Coronary artery (tissue), 2 donors: ENCODE measurements at regions not wholly inside any gene's neighbourhood (a gene's known extent, or its start where the extent isn't known, plus 50 kb on each side); places are given as distances from the start of the nearest gene placed in this dataset.

Source experiments
- DNase-seq: peaks from one replicate; pipeline ENCODE4 v3.0.0-alpha.2; 2017; ENCODE audit warnings: low spot score
- H3K27ac ChIP-seq, 2 donors: fragments of 200-600 bp; sonication (generic); one replicate each; pipeline ENCODE4 v1.5.1; 2016 to 2019
- H3K4me3 ChIP-seq: fragments of 200-600 bp; sonication (generic); 2 replicates; pipeline ENCODE4 v1.5.1; 2016; ENCODE audit warnings: mild to moderate bottlenecking, moderate library complexity
- CTCF ChIP-seq: fragments of 200-600 bp; sonication (generic); IDR thresholded peaks from one replicate; pipeline ENCODE4 v1.5.1; 2019; ENCODE audit warnings: antibody characterized with exemption

- DNase-seq = no peak
- Histone ChIP-seq H3K27ac (no peak overlapping the region), H3K4me3 (no peak overlapping the region)
- no peak for TF ChIP-seq CTCF
These were observed 308.9 kb upstream of the POU3F3 start for GRCh38 chr2:104545055-104545454.

GRCh38 chr2:104546537-104546936 is 307.4 kb upstream of the POU3F3 start:
- DNase-seq = no peak
- Histone ChIP-seq H3K27ac (no peak overlapping the region), H3K4me3 (no peak overlapping the region)
- TF ChIP-seq CTCF = no peak

DNA sequence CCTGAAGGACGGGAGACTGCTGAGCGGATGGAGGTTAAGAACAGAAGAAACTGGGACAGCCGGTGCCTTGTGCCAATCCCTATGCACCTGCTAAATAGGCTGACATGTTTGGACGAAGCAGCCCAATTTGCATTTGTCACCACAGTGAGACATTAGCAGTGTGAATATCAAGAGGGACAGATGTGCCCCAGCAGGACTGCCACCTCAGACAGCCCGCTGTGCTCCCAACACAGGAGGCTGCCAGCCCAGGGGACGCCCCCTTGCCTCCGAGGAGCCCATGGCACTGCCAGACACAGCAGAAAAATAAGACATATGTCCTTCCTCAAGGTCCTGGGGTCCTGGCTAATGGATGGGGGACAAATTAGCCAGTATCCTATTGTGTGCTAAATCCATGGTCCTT is 306.7 kb upstream of the POU3F3 start:
- Histone ChIP-seq H3K4me3 (no peak overlapping the region), H3K27ac (no peak overlapping the region)
- no peak for DNase-seq
- TF ChIP-seq CTCF = no peak

DNA sequence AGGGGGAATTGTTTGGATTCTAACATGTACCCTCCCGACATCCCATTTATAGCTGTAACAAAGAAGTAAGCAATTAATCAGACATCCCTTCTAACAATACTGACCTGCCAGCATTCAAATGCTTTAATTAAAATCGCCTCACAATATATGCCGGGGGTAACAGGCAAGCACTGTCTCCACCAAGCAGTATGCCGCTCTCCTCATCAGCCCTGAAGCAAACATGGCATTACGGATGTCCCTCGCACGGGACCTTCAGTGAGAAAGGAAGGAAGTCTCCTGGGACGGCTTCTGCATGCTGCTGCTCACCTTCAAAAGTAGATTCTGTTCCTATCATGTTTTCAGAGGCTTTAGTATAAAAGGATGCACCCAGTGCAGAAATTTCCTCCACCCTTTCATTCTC is 292.7 kb upstream of the POU3F3 start:
- no peak for DNase-seq
- Histone ChIP-seq H3K4me3 (no peak overlapping the region), H3K27ac (no peak overlapping the region)
- no peak for TF ChIP-seq CTCF

DNA sequence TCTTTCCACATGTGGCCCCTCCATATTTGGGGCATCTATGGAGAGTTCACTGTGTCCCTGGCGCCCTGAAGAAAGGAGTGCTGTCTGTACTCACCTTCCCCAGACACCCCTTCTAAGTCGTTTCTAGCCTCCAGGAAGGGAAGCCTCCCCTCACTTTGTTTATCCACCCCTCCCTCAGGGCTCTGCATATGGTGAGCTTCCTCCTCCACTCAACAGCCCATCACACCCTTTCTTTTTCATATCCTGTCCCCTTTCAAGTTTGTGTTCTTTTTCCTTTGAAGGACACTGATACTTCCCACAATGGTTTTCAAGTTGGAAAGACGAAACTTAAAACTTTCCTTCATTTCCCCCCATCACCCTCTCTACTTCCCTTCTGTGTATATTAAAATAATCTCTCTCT is 291.4 kb upstream of the POU3F3 start:
- no peak for DNase-seq
- Histone ChIP-seq H3K4me3 (no peak overlapping the region), H3K27ac (no peak overlapping the region)
- TF ChIP-seq CTCF = no peak

DNA sequence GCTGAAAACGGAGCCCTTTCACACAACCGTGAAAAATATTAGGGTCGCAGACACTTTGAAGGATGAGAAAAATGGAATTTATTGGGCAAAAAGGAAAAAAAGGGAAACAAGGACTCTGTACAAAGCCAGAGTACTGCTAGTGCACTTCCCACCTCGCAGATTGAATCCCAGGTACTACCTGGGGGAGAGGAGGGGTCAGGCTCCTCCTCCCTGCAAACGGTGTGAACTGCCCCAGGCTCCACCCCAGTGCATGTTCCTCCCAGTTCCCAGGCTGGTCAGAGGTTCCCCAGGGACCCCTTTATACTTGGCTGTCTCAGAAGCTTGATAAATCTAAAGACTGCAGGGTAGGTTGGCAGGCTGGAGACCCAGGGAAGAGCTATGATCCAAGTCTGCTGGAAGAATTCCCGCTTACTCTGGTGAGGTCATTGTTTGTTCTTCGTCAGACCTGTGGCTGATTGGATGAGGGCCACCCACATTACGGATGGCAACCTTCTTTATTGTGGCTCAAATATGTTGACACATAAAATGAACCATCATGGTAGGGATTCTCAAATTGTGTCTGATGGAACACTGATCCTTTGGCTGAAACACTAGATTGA is 290.4 kb upstream of the POU3F3 start:
- no peak overlapping the region for H3K27ac ChIP-seq
- no peak overlapping the region for H3K4me3 ChIP-seq
- no peak for TF ChIP-seq CTCF
- no peak for DNase-seq

DNA sequence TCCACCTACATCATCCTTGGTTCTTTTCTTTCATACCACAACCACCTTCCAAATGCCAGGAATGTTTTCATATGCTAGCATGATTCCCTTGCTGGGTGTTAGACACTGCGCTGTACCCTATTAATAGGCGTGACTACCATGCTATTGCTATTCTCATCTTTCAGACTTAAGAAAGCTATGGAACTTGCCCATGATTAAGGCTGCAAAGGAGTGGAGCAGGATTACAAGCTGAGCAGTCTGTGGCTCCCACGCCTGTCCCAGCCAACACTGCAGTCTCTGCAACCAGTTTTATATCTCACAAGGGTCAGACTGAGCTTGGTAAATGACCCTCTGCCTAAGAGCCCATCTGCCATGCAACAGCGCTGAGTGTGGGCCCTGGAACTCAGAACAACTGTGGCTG is 285.7 kb upstream of the POU3F3 start:
- no peak for TF ChIP-seq CTCF
- DNase-seq = no peak
- H3K27ac ChIP-seq = no peak overlapping the region
- no peak overlapping the region for H3K4me3 ChIP-seq
